HepG2 (cell line): ENCODE measurements at regions not wholly inside any gene's neighbourhood (a gene's known extent, or its start where the extent isn't known, plus 50 kb on each side); places are given as distances from the start of the nearest gene placed in this dataset.

ENCODE experiments used
- ATAC-seq: fragments of 200-7000 bp; cut with Tn5 transposase; 3 replicates; pipeline ENCODE4 v1.9.1; 2020; ENCODE audit warnings: mild to moderate bottlenecking, moderate library complexity
- BruUV-seq: library from RNA; stranded (reverse); fragments of 400-500 nt; replicated peaks from 2 replicates; lab custom pipeline; 2021; lab: Mats Ljungman, UMichigan
- CTCF ChIA-PET: fragments of 300-600 bp; formaldehyde crosslinking; extraction: SDS; loops from one replicate; lab custom pipeline; 2021; ENCODE audit warnings: low total read pairs, inconsistent platforms, low intra/inter-chr PET ratio; lab: Yijun Ruan, JAX
- POLR2A ChIA-PET: fragments of 350-600 bp; sonication (Branson Sonifier 250); formaldehyde crosslinking; loops from one replicate; lab custom pipeline; 2020; ENCODE audit warnings: antibody characterized with exemption, inconsistent platforms; lab: Yijun Ruan, JAX
- DNase-seq: peaks from one replicate; pipeline ENCODE4 v3.0.0-alpha.2; 2015; ENCODE audit warnings: low spot score
- FAIRE-seq: peaks from 3 replicates; lab custom pipeline; 2011; peaks lifted over from hg19 to GRCh38; lab: Jason Lieb, UNC
- H2AFZ ChIP-seq: one replicate; pipeline ENCODE4 v1.6.1; 2011; ENCODE audit warnings: low read length, inconsistent platforms
- H3K27ac ChIP-seq: fragments of 300-600 bp; 3 replicates; pipeline ENCODE4 v1.8.0; 2011; ENCODE audit warnings: mixed run types, mild to moderate bottlenecking, mixed read lengths, low read length, inconsistent platforms; ENCODE audit not compliant: insufficient read depth; ENCODE audit errors: extremely low read length
- H3K27me3 ChIP-seq, 2 experiments: fragments of 200-600 bp in 1 of 2; 2 replicates in 1 of 2; 3 replicates in 1 of 2; pipeline versions ENCODE4 v1.6.0 to v1.8.0; 2011; ENCODE audit warnings: low read length in 2 of 2, mild to moderate bottlenecking in 2 of 2, moderate library complexity in 2 of 2, inconsistent platforms in 1 of 2; ENCODE audit not compliant: insufficient read depth in 2 of 2, control insufficient read depth in 1 of 2
- H3K36me3 ChIP-seq, 2 experiments: fragments of 200-600 bp in 1 of 2; replicated peaks in 1 of 2; 2 replicates in 1 of 2; 3 replicates in 1 of 2; pipeline versions ENCODE4 v1.5.1 to v1.8.0; 2011; ENCODE audit warnings: low read length in 2 of 2, inconsistent platforms in 1 of 2; ENCODE audit not compliant: insufficient read depth in 2 of 2, control insufficient read depth in 1 of 2
- H3K4me1 ChIP-seq: 2 replicates; pipeline ENCODE4 v1.5.1; 2012; ENCODE audit warnings: low read length, inconsistent platforms; ENCODE audit not compliant: insufficient read depth
- H3K4me2 ChIP-seq: 2 replicates; pipeline ENCODE4 v1.6.0; 2011; ENCODE audit warnings: low read depth, low read length, inconsistent platforms
- H3K4me3 ChIP-seq, 3 experiments: fragments of 200-600 bp in 1 of 3; sonication (generic), shearing (Covaris generic) in 1 of 3; replicated peaks in 1 of 3; 2 replicates each; pipeline ENCODE4 v1.5.1; 2011 to 2016; ENCODE audit warnings: low read length in 3 of 3, inconsistent platforms in 2 of 3, low read depth in 2 of 3, mild to moderate bottlenecking in 2 of 3, control low read depth in 1 of 3, mixed read lengths in 1 of 3; ENCODE audit not compliant: insufficient read depth in 1 of 3
- H3K79me2 ChIP-seq: one replicate; pipeline ENCODE4 v1.6.1; 2011; ENCODE audit warnings: low read length, inconsistent platforms; ENCODE audit not compliant: insufficient read depth
- H3K9ac ChIP-seq: 2 replicates; pipeline ENCODE4 v1.6.0; 2011; ENCODE audit warnings: mild to moderate bottlenecking, low read depth, low read length, inconsistent platforms; ENCODE audit not compliant: insufficient read depth
- H3K9me3 ChIP-seq: 2 replicates; pipeline ENCODE4 v1.5.1; 2012; ENCODE audit warnings: mild to moderate bottlenecking, low read length
- H4K20me1 ChIP-seq: 2 replicates; pipeline ENCODE4 v1.6.0; 2011; ENCODE audit warnings: inconsistent platforms, mild to moderate bottlenecking, low read length, moderate library complexity; ENCODE audit not compliant: insufficient read depth
- HIC2 ChIP-seq: sonication (generic); formaldehyde crosslinking; IDR thresholded peaks from 2 replicates; pipeline ENCODE4 v1.9.0; 2022; ENCODE audit warnings: low read depth, missing genetic modification reagents
- THRA ChIP-seq: sonication (generic); formaldehyde crosslinking; IDR thresholded peaks from 2 replicates; pipeline ENCODE4 v1.4.0; 2020; ENCODE audit warnings: missing genetic modification reagents, borderline replicate concordance
- ZNF296 ChIP-seq: sonication (generic); formaldehyde crosslinking; conservative IDR thresholded peaks from 2 replicates; pipeline ENCODE4 v1.5.0; 2020; ENCODE audit warnings: mild to moderate bottlenecking, missing genetic modification reagents
- ZNF577 ChIP-seq: sonication (generic); formaldehyde crosslinking; IDR thresholded peaks from 2 replicates; pipeline ENCODE4 v1.4.0; 2020; ENCODE audit warnings: mild to moderate bottlenecking, low read depth, missing genetic modification reagents, borderline replicate concordance
- whole genome bisulfite sequencing: methylation state at CpG from one replicate; pipeline ENCODE4 v1.1.6; 2017; ENCODE audit warnings: low lambda C conversion rate; 5-methylcytosine and 5-hydroxymethylcytosine counted together
- in situ Hi-C: cut with HindIII; loops from 2 replicates; pipeline ENCODE4 v1.10.0; 2017; ENCODE audit warnings: low pct_unique_long_range_greater_than_20kb; ENCODE audit not compliant: extremely low pct_ligation_motif_present
- intact Hi-C: fragments of 100-400 bp; cut with micrococcal nuclease; formaldehyde crosslinking; loops from one replicate; pipeline ENCODE4 v1.10.0; 2022; ENCODE audit not compliant: unreplicated experiment
- TF ChIP-seq, protein P1 (sequence below): sonication (generic); formaldehyde crosslinking; conservative IDR thresholded peaks from 2 replicates; pipeline ENCODE4 v1.8.0; 2022; ENCODE audit warnings: missing genetic modification reagents
- TF ChIP-seq, protein P2 (sequence below): sonication (generic); formaldehyde crosslinking; IDR thresholded peaks from 2 replicates; pipeline ENCODE4 v1.8.1; 2023; ENCODE audit warnings: mild to moderate bottlenecking, inconsistent platforms, moderate library complexity, missing genetic modification reagents, borderline replicate concordance

DNA sequence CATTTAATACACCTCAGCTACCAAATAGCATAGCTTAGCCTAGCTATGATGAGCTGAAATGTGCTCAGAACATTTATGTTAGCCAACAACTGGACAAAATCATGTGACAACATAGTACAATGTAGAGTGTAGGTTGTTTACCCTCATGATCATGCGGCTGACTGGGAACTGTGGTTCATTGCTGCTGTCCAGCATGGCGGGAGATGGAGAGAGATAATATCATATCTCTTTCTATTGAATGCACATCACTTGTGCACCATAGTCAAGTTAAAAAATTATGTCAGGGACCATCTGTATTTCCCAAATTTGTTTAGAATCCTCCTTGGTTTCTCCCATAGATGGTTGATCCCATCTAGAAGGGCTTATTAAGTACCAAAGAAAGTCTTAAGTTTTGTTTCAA lies 151.1 kb upstream of the ELL2 start (continued):
- TF ChIP-seq, protein P1, sequence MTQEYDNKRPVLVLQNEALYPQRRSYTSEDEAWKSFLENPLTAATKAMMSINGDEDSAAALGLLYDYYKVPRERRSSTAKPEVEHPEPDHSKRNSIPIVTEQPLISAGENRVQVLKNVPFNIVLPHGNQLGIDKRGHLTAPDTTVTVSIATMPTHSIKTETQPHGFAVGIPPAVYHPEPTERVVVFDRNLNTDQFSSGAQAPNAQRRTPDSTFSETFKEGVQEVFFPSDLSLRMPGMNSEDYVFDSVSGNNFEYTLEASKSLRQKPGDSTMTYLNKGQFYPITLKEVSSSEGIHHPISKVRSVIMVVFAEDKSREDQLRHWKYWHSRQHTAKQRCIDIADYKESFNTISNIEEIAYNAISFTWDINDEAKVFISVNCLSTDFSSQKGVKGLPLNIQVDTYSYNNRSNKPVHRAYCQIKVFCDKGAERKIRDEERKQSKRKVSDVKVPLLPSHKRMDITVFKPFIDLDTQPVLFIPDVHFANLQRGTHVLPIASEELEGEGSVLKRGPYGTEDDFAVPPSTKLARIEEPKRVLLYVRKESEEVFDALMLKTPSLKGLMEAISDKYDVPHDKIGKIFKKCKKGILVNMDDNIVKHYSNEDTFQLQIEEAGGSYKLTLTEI (CRISPR knock-in tag): no peak
- TF ChIP-seq ZNF577 (CRISPR knock-in tag): no peak

GRCh38 chr5:96112123-96112670 lies 150.5 kb upstream of the ELL2 start:
- FAIRE-seq (no peak), ATAC-seq (no peak), DNase-seq (no peak)
- Histone ChIP-seq H3K9me3 (no peaks in the 10 kb centered on the region), H3K27me3 (no peaks in the 10 kb centered on the region), H3K36me3 (no peaks in the 10 kb centered on the region), H2AFZ (no peak overlapping the region), H3K4me3 (no peak overlapping the region), H3K79me2 (peaks cover 5% of the 10 kb centered on the region), H3K4me2 (no peak overlapping the region), H4K20me1 (no peaks in the 10 kb centered on the region), H3K27ac (no peak overlapping the region), H3K9ac (no peak overlapping the region), H3K4me1 (peaks cover 78% of the 10 kb centered on the region)
- WGBS: 96% methylated on average over 1 of the region's 1 CpG
- POLR2A ChIA-PET: no interaction called here
- in situ Hi-C loops: loop anchor here (5.0 kb wide), 1 partner anchor 150 kb away; the partner anchor contains the start of gene ELL2
- BruUV-seq: no TSS peak
- intact Hi-C loops: loop anchor here (10.0 kb wide), 1 partner anchor 467 kb away; the partner anchor contains the start of gene RFESD
- TF ChIP-seq THRA (CRISPR knock-in tag) (no peak), HIC2 (CRISPR knock-in tag) (no peak), ZNF296 (CRISPR knock-in tag) (no peak)
- TF ChIP-seq, protein P2, sequence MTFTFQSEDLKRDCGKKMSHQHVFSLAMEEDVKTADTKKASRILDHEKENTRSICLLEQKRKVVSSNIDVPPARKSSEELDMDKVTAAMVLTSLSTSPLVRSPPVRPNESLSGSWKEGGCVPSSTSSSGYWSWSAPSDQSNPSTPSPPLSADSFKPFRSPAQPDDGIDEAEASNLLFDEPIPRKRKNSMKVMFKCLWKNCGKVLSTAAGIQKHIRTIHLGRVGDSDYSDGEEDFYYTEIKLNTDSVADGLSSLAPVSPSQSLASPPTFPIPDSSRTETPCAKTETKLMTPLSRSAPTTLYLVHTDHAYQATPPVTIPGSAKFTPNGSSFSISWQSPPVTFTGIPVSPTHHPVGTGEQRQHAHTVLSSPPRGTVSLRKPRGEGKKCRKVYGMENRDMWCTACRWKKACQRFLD (CRISPR knock-in tag): no peak
- CTCF ChIA-PET: no interaction called here
